ENCODE measurements at regions not wholly inside any gene's neighbourhood (a gene's known extent, or its start where the extent isn't known, plus 50 kb on each side); places are given as distances from the start of the nearest gene placed in this dataset.

DNA sequence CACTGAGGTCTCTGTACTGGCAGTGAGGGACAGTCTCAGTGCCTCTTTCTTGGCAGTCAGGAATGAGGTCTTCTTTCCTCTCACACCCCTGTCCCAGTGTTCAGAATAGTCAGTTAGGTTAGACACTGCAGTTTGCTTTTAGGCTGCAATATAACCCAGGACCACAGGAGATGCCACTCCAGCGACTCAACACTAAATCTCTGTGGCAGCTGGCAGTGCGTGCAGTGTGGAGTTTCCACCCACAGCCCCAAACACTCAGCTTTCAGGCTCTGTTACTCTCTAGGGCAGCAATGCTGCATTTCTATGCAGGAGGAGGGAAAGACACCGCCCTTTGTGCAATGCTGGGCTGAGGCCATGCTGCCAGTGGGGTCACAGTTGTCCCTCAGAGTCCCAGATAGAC is 150.2 kb upstream of the SUCLG2 start:
- no peak for TF ChIP-seq POLR2A (IDR thresholded peaks at IDR 0.05)
- TF ChIP-seq, protein P1, sequence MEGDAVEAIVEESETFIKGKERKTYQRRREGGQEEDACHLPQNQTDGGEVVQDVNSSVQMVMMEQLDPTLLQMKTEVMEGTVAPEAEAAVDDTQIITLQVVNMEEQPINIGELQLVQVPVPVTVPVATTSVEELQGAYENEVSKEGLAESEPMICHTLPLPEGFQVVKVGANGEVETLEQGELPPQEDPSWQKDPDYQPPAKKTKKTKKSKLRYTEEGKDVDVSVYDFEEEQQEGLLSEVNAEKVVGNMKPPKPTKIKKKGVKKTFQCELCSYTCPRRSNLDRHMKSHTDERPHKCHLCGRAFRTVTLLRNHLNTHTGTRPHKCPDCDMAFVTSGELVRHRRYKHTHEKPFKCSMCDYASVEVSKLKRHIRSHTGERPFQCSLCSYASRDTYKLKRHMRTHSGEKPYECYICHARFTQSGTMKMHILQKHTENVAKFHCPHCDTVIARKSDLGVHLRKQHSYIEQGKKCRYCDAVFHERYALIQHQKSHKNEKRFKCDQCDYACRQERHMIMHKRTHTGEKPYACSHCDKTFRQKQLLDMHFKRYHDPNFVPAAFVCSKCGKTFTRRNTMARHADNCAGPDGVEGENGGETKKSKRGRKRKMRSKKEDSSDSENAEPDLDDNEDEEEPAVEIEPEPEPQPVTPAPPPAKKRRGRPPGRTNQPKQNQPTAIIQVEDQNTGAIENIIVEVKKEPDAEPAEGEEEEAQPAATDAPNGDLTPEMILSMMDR (IDR thresholded peaks at IDR 0.05) = no peak

Measured in Peyer's patch (tissue), 4 donors.